ENCODE measurements at regions not wholly inside any gene's neighbourhood (a gene's known extent, or its start where the extent isn't known, plus 50 kb on each side); places are given as distances from the start of the nearest gene placed in this dataset.

- TF ChIP-seq CTCF (IDR thresholded peaks at IDR 0.05) (no peak), EZH2phosphoT487 (IDR thresholded peaks at IDR 0.05) (no peak)
These were observed 95.5 kb upstream of the TMEM45B start for GRCh38 chr11:129720156-129720555.

Data from neural progenitor cell (in vitro differentiated cells).